ENCODE measurements at regions not wholly inside any gene's neighbourhood (a gene's known extent, or its start where the extent isn't known, plus 50 kb on each side); places are given as distances from the start of the nearest gene placed in this dataset.

DNA sequence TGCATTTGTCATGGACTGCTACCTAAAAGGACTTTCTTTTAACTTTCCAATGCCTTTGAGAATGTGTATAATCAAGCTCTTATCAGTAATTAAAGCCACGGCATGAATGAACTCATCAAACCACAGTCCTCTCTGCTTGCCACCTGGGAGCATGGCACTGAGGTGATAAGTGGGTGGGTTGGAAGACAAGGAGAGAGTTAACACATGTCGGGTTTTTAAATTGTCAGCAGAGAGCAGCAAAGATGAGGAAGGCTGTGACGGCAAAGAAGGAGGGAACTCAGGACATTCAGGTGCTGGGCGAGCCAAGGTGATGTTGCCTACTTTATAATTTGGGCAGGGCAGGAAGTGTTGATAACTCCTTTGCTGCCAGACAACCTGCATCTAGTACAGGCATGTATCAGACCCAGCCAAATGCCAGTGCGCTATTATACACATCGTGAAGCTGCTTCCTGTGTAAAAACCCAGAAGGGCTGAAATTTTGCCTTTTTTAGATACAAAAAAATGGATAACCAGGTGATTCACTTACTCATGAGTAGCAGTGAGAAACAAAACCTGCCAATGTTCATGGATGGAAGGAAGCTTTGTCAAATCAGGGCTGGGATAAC, 269.1 kb downstream of the KIF4B start:
- TF ChIP-seq FOXP2 (optimal IDR thresholded peaks at IDR 0.05; ENCODE audit: borderline replicate concordance, extremely low read depth, extremely low read length, insufficient read depth) (no peak), SIN3A (IDR thresholded peaks at IDR 0.05; ENCODE audit: borderline replicate concordance, insufficient read depth, low read length) (no peak), POLR2AphosphoS5 (IDR thresholded peaks at IDR 0.05; ENCODE audit: low read depth, low read length) (no peak), REST (IDR thresholded peaks at IDR 0.05; ENCODE audit: insufficient read depth in 1 of 2, low read depth in 2 of 2, low read length in 2 of 2) (no peak), TAF1 (IDR thresholded peaks at IDR 0.05; ENCODE audit: borderline replicate concordance, insufficient read depth, low read length) (no peak)

GRCh38 chr5:155285706-155286105, 272.2 kb downstream of the KIF4B start:
- TF ChIP-seq FOXP2 (optimal IDR thresholded peaks at IDR 0.05; ENCODE audit: borderline replicate concordance, extremely low read depth, extremely low read length, insufficient read depth) (no peak), TAF1 (IDR thresholded peaks at IDR 0.05; ENCODE audit: borderline replicate concordance, insufficient read depth, low read length) (no peak), SIN3A (IDR thresholded peaks at IDR 0.05; ENCODE audit: borderline replicate concordance, insufficient read depth, low read length) (no peak), POLR2AphosphoS5 (IDR thresholded peaks at IDR 0.05; ENCODE audit: low read depth, low read length) (no peak), REST (IDR thresholded peaks at IDR 0.05; ENCODE audit: insufficient read depth in 1 of 2, low read depth in 2 of 2, low read length in 2 of 2) (no peak)

DNA sequence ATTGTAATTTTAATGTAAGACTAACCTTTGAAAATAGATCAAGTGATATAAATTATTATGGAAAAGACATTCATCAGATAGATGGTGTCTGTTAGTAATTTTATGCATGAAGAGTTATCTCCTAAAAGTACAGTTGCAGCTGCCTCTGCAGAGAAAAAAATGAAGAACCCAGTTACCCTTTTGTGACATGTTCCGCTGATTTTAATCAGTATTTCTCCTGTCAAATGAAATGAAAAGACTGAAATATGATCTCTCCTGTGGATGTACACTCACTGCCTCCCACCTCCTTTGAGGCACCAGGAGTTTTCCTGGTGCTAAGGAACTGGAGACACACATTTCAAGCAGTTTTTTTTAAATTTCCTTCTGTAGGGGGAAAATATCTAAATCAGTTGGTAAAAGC, 277.4 kb downstream of the KIF4B start:
- TF ChIP-seq TAF1 (IDR thresholded peaks at IDR 0.05; ENCODE audit: borderline replicate concordance, insufficient read depth, low read length) (no peak), SIN3A (IDR thresholded peaks at IDR 0.05; ENCODE audit: borderline replicate concordance, insufficient read depth, low read length) (no peak), FOXP2 (optimal IDR thresholded peaks at IDR 0.05; ENCODE audit: borderline replicate concordance, extremely low read depth, extremely low read length, insufficient read depth) (no peak), REST (IDR thresholded peaks at IDR 0.05; ENCODE audit: insufficient read depth in 1 of 2, low read depth in 2 of 2, low read length in 2 of 2) (no peak), POLR2AphosphoS5 (IDR thresholded peaks at IDR 0.05; ENCODE audit: low read depth, low read length) (no peak)

- TF ChIP-seq TAF1 (IDR thresholded peaks at IDR 0.05; ENCODE audit: borderline replicate concordance, insufficient read depth, low read length) (no peak), REST (IDR thresholded peaks at IDR 0.05; ENCODE audit: insufficient read depth in 1 of 2, low read depth in 2 of 2, low read length in 2 of 2) (no peak), FOXP2 (optimal IDR thresholded peaks at IDR 0.05; ENCODE audit: borderline replicate concordance, extremely low read depth, extremely low read length, insufficient read depth) (no peak), SIN3A (IDR thresholded peaks at IDR 0.05; ENCODE audit: borderline replicate concordance, insufficient read depth, low read length) (no peak), POLR2AphosphoS5 (IDR thresholded peaks at IDR 0.05; ENCODE audit: low read depth, low read length) (no peak)
These were observed 280.1 kb downstream of the KIF4B start for GRCh38 chr5:155293605-155294178.
